Stimulated activated naive B cell treated with anti-CD40 and anti-IgM and Interleukin-4, amounts not matched to agents 10 μg/mL and 1 μg/mL and 100 μg/mL, for 72 hours (primary cell): ENCODE measurements at regions not wholly inside any gene's neighbourhood (a gene's known extent, or its start where the extent isn't known, plus 50 kb on each side); places are given as distances from the start of the nearest gene placed in this dataset.

Source experiments
- ATAC-seq, 2 donors: fragments of 150-1000 bp; cut with Tn5 transposase; replicated peaks; 2 replicates each; pipeline ENCODE4 v1.10.0; 2021; ENCODE audit warnings: moderate library complexity in 1 of 2
- DNase-seq: peaks from one replicate; pipeline ENCODE4 v3.0.0; 2021
- H3K27ac Mint-ChIP-seq: one replicate; pipeline ENCODE4 v1.8.0; 2022; ENCODE audit warnings: mild to moderate bottlenecking, mixed read lengths
- H3K27me3 Mint-ChIP-seq, 2 donors: one replicate each; pipeline ENCODE4 v1.8.0; 2022; ENCODE audit warnings: mixed read lengths in 2 of 2
- H3K36me3 Mint-ChIP-seq, 2 donors: one replicate each; pipeline ENCODE4 v1.8.0; 2022; ENCODE audit warnings: mixed read lengths in 2 of 2, mild to moderate bottlenecking in 1 of 2
- H3K4me1 Mint-ChIP-seq, 2 donors: one replicate each; pipeline ENCODE4 v1.8.0; 2022; ENCODE audit warnings: mixed read lengths in 2 of 2, mild to moderate bottlenecking in 1 of 2
- H3K4me3 Mint-ChIP-seq, 2 donors: one replicate each; pipeline ENCODE4 v1.8.0; 2022; ENCODE audit warnings: mild to moderate bottlenecking in 2 of 2, mixed read lengths in 2 of 2, moderate library complexity in 1 of 2
- H3K9me3 Mint-ChIP-seq, 2 donors: one replicate each; pipeline ENCODE4 v1.8.0; 2022; ENCODE audit warnings: mixed read lengths in 2 of 2, mild to moderate bottlenecking in 1 of 2

GRCh38 chr18:43420091-43420490 lies 142.8 kb upstream of the SYT4 start:
- no peak for ATAC-seq
- no peak overlapping the region for H3K4me3 Mint-ChIP-seq
- no peaks in the 10 kb centered on the region for H3K27me3 Mint-ChIP-seq
- no peaks in the 10 kb centered on the region for H3K4me1 Mint-ChIP-seq
- no peak for DNase-seq
- no peaks in the 10 kb centered on the region for H3K36me3 Mint-ChIP-seq
- H3K9me3 Mint-ChIP-seq = no peaks in the 10 kb centered on the region
- H3K27ac Mint-ChIP-seq = no peak overlapping the region

GRCh38 chr18:43420950-43421349 lies 143.7 kb upstream of the SYT4 start:
- H3K36me3 Mint-ChIP-seq = no peaks in the 10 kb centered on the region
- ATAC-seq (no peak), DNase-seq (no peak)
- H3K9me3 Mint-ChIP-seq = no peaks in the 10 kb centered on the region
- no peaks in the 10 kb centered on the region for H3K4me1 Mint-ChIP-seq
- no peak overlapping the region for H3K4me3 Mint-ChIP-seq
- no peak overlapping the region for H3K27ac Mint-ChIP-seq
- no peaks in the 10 kb centered on the region for H3K27me3 Mint-ChIP-seq

GRCh38 chr18:43422518-43422917 lies 145.2 kb upstream of the SYT4 start:
- Mint-ChIP-seq H3K27me3 (no peaks in the 10 kb centered on the region), H3K4me1 (no peaks in the 10 kb centered on the region), H3K27ac (no peak overlapping the region), H3K9me3 (no peaks in the 10 kb centered on the region), H3K4me3 (no peak overlapping the region), H3K36me3 (no peaks in the 10 kb centered on the region)
- ATAC-seq = no peak
- DNase-seq = no peak

- H3K27me3 Mint-ChIP-seq = no peaks in the 10 kb centered on the region
- ATAC-seq = no peak
Measured at GRCh38 chr18:43435851-43436250, 158.6 kb upstream of the SYT4 start.

GRCh38 chr18:43442131-43442530 lies 164.8 kb upstream of the SYT4 start:
- no peaks in the 10 kb centered on the region for H3K36me3 Mint-ChIP-seq
- no peak overlapping the region for H3K27ac Mint-ChIP-seq
- H3K9me3 Mint-ChIP-seq = peaks cover 11 to 15% of the 10 kb centered on the region in 2 donors
- H3K4me3 Mint-ChIP-seq = no peak overlapping the region
- DNase-seq (no peak), ATAC-seq (no peak)
- no peaks in the 10 kb centered on the region for H3K27me3 Mint-ChIP-seq
- no peaks in the 10 kb centered on the region for H3K4me1 Mint-ChIP-seq

More at GRCh38 chr18:43435851-43436250, 158.6 kb upstream of the SYT4 start:
- no peak for DNase-seq
- H3K9me3 Mint-ChIP-seq = peaks cover 12 to 15% of the 10 kb centered on the region in 2 donors
- H3K4me1 Mint-ChIP-seq = no peaks in the 10 kb centered on the region
- no peak overlapping the region for H3K4me3 Mint-ChIP-seq
- no peaks in the 10 kb centered on the region for H3K36me3 Mint-ChIP-seq
- H3K27ac Mint-ChIP-seq = no peak overlapping the region

- H3K9me3 Mint-ChIP-seq = peaks cover 8 to 14% of the 10 kb centered on the region in 2 donors
- no peak overlapping the region for H3K27ac Mint-ChIP-seq
- no peak for DNase-seq
- H3K4me3 Mint-ChIP-seq = no peak overlapping the region
- ATAC-seq = no peak
- no peaks in the 10 kb centered on the region for H3K27me3 Mint-ChIP-seq
- no peaks in the 10 kb centered on the region for H3K36me3 Mint-ChIP-seq
- no peaks in the 10 kb centered on the region for H3K4me1 Mint-ChIP-seq
Measured at GRCh38 chr18:43442571-43442970, 165.3 kb upstream of the SYT4 start.

- no peak for DNase-seq
- Mint-ChIP-seq H3K36me3 (no peaks in the 10 kb centered on the region), H3K27me3 (no peaks in the 10 kb centered on the region)
Measured at GRCh38 chr18:43465483-43465882, 188.2 kb upstream of the SYT4 start.

GRCh38 chr18:43471873-43472272 lies 194.6 kb upstream of the SYT4 start:
- H3K4me3 Mint-ChIP-seq = no peak overlapping the region
- no peak overlapping the region for H3K27ac Mint-ChIP-seq
- H3K36me3 Mint-ChIP-seq = no peaks in the 10 kb centered on the region
- DNase-seq = no peak
- no peaks in the 10 kb centered on the region for H3K4me1 Mint-ChIP-seq
- ATAC-seq = no peak
- no peaks in the 10 kb centered on the region for H3K27me3 Mint-ChIP-seq
- H3K9me3 Mint-ChIP-seq = peaks cover 1 to 3% of the 10 kb centered on the region in 2 donors

More at GRCh38 chr18:43465483-43465882, 188.2 kb upstream of the SYT4 start:
- peaks cover 19 to 22% of the 10 kb centered on the region in 2 donors for H3K9me3 Mint-ChIP-seq
- no peak for ATAC-seq
- no peaks in the 10 kb centered on the region for H3K4me1 Mint-ChIP-seq
- H3K27ac Mint-ChIP-seq = no peak overlapping the region
- no peak overlapping the region for H3K4me3 Mint-ChIP-seq

- DNase-seq (no peak), ATAC-seq (no peak)
- Mint-ChIP-seq H3K36me3 (no peaks in the 10 kb centered on the region), H3K27ac (no peak overlapping the region), H3K4me1 (no peaks in the 10 kb centered on the region), H3K4me3 (no peak overlapping the region), H3K9me3 (peaks cover 0 to 5% of the 10 kb centered on the region in 2 donors), H3K27me3 (no peaks in the 10 kb centered on the region)
Measured at GRCh38 chr18:43481069-43481468, 203.8 kb upstream of the SYT4 start.

- no peak for ATAC-seq
- no peak overlapping the region for H3K4me3 Mint-ChIP-seq
- H3K36me3 Mint-ChIP-seq = no peaks in the 10 kb centered on the region
- DNase-seq = no peak
- no peak overlapping the region for H3K27ac Mint-ChIP-seq
- H3K27me3 Mint-ChIP-seq = no peaks in the 10 kb centered on the region
- H3K4me1 Mint-ChIP-seq = no peaks in the 10 kb centered on the region
- H3K9me3 Mint-ChIP-seq = peaks cover 5 to 10% of the 10 kb centered on the region in 2 donors
Measured at GRCh38 chr18:43482136-43482535, 204.8 kb upstream of the SYT4 start.

GRCh38 chr18:43482600-43482999 lies 205.3 kb upstream of the SYT4 start:
- H3K27ac Mint-ChIP-seq = no peak overlapping the region
- H3K4me1 Mint-ChIP-seq = no peaks in the 10 kb centered on the region
- H3K9me3 Mint-ChIP-seq = peaks cover 5 to 10% of the 10 kb centered on the region in 2 donors
- no peak for DNase-seq
- no peak overlapping the region for H3K4me3 Mint-ChIP-seq
- H3K36me3 Mint-ChIP-seq = no peaks in the 10 kb centered on the region
- no peak for ATAC-seq
- no peaks in the 10 kb centered on the region for H3K27me3 Mint-ChIP-seq

- Mint-ChIP-seq H3K27ac (no peak overlapping the region), H3K9me3 (peaks cover 5 to 13% of the 10 kb centered on the region in 2 donors), H3K4me1 (no peaks in the 10 kb centered on the region), H3K4me3 (no peak overlapping the region), H3K36me3 (no peaks in the 10 kb centered on the region), H3K27me3 (no peaks in the 10 kb centered on the region)
- DNase-seq = no peak
- no peak for ATAC-seq
Measured at GRCh38 chr18:43484710-43485109, 207.4 kb upstream of the SYT4 start.

GRCh38 chr18:43485545-43485963 lies 208.3 kb upstream of the SYT4 start:
- H3K27me3 Mint-ChIP-seq = no peaks in the 10 kb centered on the region
- ATAC-seq (no peak), DNase-seq (no peak)
- peaks cover 5 to 13% of the 10 kb centered on the region in 2 donors for H3K9me3 Mint-ChIP-seq
- no peaks in the 10 kb centered on the region for H3K4me1 Mint-ChIP-seq
- H3K36me3 Mint-ChIP-seq = no peaks in the 10 kb centered on the region
- no peak overlapping the region for H3K27ac Mint-ChIP-seq
- no peak overlapping the region for H3K4me3 Mint-ChIP-seq

GRCh38 chr18:43486462-43486861 lies 209.2 kb upstream of the SYT4 start:
- no peaks in the 10 kb centered on the region for H3K27me3 Mint-ChIP-seq
- no peaks in the 10 kb centered on the region for H3K4me1 Mint-ChIP-seq
- no peak overlapping the region for H3K27ac Mint-ChIP-seq
- DNase-seq = no peak
- H3K36me3 Mint-ChIP-seq = no peaks in the 10 kb centered on the region
- H3K4me3 Mint-ChIP-seq = no peak overlapping the region
- ATAC-seq = no peak
- peaks cover 5 to 13% of the 10 kb centered on the region in 2 donors for H3K9me3 Mint-ChIP-seq

GRCh38 chr18:43501099-43501498 lies 223.8 kb upstream of the SYT4 start:
- no peaks in the 10 kb centered on the region for H3K4me1 Mint-ChIP-seq
- ATAC-seq (no peak), DNase-seq (no peak)

GRCh38 chr18:43506935-43507334 lies 229.6 kb upstream of the SYT4 start:
- H3K27me3 Mint-ChIP-seq = no peaks in the 10 kb centered on the region
- H3K4me3 Mint-ChIP-seq = no peak overlapping the region
- no peaks in the 10 kb centered on the region for H3K36me3 Mint-ChIP-seq
- no peaks in the 10 kb centered on the region for H3K4me1 Mint-ChIP-seq
- ATAC-seq (no peak), DNase-seq (no peak)
- H3K27ac Mint-ChIP-seq = no peak overlapping the region
- H3K9me3 Mint-ChIP-seq = peaks cover 10 to 13% of the 10 kb centered on the region in 2 donors

More at GRCh38 chr18:43501099-43501498, 223.8 kb upstream of the SYT4 start:
- Mint-ChIP-seq H3K27me3 (no peaks in the 10 kb centered on the region), H3K9me3 (peaks cover 4 to 6% of the 10 kb centered on the region in 2 donors), H3K4me3 (no peak overlapping the region), H3K36me3 (no peaks in the 10 kb centered on the region), H3K27ac (no peak overlapping the region)
